ENCODE measurements at regions not wholly inside any gene's neighbourhood (a gene's known extent, or its start where the extent isn't known, plus 50 kb on each side); places are given as distances from the start of the nearest gene placed in this dataset.

DNA sequence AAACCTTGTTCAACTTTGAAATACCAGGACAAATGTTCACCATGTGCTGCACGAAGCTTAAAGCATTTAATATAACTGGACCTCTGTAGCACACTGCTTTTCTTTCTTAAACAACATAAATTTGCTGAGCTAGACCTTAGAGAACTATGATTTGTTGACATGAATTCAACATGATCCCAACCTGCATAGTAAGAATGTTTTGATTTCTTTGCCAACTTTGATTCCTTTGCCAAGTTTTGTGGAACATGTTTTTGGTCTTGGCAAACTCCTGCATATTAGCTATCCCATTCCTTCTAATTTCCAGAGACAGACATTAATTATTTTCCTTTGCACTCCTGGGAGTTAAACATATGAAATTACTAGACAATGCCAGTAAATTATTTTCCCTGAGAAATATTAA lies 197.2 kb upstream of the RBMS3 start:
- ChIA-PET POLR2A (no interaction called here), CTCF (no interaction called here)

- CTCF ChIA-PET, result no interaction called here
- POLR2A ChIA-PET, result no interaction called here
These were observed 192.3 kb upstream of the RBMS3 start for GRCh38 chr3:29088579-29088978.

DNA sequence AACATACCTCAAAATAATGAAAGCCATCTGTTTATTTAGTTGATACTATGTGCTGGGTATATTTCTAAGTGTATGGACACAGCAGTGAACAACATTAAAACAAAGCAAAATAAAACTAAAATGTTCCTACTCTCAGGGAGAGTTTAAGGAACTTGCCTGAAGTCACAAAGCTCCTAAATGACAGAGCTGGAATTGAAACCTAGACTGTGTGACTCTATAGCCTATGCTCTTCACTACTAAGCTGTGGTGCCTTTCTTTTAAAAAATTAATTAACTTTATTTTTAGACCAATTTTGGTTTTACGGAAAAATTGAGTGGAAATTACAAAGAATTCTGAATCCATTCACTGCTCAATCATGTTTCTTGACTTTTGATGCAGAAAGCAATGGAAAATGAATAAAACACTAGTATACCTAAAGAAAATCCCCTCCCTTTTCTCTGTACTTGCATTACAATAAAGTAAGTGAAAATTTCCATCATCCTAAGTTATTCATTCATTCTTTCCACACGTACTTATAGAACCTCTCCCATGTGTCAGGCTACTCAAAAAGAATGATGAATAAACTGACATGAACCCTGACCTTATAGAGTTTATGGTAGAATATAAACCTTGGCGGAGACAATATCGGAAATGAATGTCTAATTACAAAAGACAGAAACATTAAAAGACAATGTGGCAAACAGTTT lies 189.8 kb upstream of the RBMS3 start:
- POLR2A ChIA-PET, result no interaction called here
- CTCF ChIA-PET, result no interaction called here

DNA sequence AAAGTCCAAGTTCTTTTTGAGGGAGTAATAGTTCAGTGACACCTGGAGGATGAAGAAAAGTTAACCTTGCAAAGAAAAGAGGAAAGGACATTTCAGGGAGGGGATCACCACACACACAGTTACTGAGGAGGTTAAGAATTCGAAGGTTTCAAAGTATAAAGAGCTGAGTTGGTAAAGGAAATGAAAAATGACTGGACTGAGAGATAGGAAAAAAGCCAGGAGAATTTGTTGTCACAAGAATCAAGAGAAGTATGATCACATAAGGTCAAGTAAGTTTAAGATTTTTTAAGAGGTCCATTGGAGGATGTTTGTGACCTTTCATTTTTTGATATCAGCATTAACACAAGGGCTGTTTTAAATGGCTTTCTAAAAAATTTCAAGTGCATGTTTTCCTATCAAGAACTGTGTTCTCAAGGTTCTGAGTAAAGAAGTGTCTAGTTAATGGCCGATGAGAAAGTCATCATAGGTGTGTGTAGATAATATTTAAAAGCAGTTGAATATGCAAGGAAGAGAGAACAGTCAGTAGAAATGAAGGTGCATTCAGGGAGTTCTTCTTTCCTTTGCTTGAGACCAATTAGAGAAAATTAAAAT lies 189.2 kb upstream of the RBMS3 start:
- CTCF ChIA-PET, result no interaction called here
- POLR2A ChIA-PET, result no interaction called here

GRCh38 chr3:29092348-29092747 lies 188.5 kb upstream of the RBMS3 start:
- POLR2A ChIA-PET, result no interaction called here
- CTCF ChIA-PET, result no interaction called here

GRCh38 chr3:29099296-29099695 lies 181.6 kb upstream of the RBMS3 start:
- CTCF ChIA-PET, result no interaction called here
- POLR2A ChIA-PET, result no interaction called here

DNA sequence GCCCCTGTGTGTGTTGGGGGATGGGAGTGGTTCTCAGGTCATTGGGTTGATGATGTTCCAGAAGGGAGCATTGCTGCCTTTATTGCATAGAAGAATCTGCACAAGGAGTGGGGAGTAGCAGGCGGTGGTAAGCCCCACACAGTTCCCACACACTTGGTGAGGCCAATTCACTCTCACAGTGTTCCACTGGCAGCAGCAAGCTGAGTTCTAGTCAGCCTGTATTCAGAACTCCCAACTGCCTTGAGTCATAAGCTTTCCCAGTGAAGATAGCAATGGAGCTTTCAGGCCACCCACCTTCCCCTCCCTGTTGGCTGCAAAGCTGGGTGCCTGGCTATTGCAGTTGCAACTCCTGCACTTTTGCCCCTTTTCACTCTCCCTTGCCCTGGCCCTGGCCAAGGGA lies 181.1 kb upstream of the RBMS3 start:
- ChIA-PET POLR2A (no interaction called here), CTCF (no interaction called here)

- ChIA-PET CTCF (no interaction called here), POLR2A (no interaction called here)
These were observed 180.6 kb upstream of the RBMS3 start for GRCh38 chr3:29100292-29100691.

DNA sequence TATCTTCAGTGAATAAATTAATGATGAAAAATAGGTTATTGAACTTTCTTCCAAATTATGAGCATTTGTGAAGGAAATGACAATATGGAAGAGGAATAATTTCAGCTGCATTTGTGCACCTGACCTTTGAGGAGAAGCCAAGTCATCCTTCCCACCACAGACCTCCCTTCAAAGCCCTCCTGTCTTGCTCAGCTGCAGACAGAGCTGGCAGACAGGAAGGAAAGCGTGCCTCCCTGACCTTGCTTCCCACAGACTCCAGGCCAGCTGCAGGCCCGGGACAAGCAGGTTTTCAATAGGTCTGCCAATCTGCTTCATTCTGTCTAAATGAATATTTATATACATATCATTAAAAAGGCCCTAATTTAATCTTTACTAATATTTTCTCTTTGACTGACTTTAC lies 152.9 kb upstream of the RBMS3 start:
- POLR2A ChIA-PET, result no interaction called here
- CTCF ChIA-PET, result no interaction called here

DNA sequence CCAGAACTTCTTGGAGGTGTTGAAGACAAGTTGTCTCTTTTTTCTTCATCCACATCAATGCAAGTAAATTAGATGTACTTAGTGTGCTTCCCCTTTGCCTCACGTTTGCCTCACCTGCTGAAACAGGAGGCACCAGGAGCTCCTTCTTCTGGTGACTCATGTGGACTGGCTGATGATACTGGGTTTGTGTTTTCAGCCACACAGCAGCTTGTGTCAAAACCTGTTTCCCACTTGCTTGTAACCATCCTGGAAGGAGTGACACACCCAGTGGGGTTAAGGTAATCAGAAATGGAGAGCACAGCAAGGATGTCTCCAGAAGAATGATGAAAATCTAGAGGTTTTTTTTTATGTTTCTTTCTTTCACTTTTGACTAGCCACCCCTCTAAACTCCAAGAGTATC lies 143.3 kb upstream of the RBMS3 start:
- ChIA-PET CTCF (no interaction called here), POLR2A (no interaction called here)

- POLR2A ChIA-PET, result no interaction called here
- CTCF ChIA-PET, result no interaction called here
These were observed 142.7 kb upstream of the RBMS3 start for GRCh38 chr3:29138171-29138570.

GRCh38 chr3:29140666-29141065 lies 140.2 kb upstream of the RBMS3 start:
- ChIA-PET CTCF (no interaction called here), POLR2A (no interaction called here)

DNA sequence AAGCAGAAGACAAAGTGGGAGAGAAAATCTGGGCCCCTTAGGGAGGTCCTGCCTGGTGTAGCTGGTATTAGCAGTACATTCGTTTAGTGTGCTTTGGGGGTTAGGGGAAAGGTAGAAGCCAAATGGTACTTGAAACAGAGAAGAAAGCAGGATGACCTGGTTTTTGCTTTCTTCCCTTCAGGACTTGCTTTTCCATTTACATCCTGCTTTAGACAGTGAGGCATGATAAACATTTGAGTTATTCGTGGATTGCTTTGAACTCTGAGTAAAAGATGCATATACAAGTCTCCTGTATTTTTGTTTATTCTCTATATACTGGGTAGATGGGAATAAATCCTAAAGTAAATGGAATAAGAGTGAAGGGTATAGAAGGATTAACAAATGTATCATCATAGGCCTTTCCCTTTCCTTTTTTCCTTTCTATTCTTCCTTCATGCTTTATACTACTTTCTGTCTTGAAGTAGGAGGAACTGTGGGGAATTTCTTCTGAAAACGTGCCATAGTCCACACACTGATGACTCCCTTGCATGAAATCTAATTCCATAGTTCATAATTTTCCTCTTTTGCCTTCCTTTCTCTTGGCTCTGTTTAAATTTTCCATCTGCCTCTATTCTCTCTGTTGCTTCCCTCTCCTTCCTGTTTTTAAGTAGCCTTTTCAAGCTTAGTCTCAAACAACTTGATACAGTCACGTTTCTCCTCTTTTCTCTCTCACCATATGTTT lies 139.5 kb upstream of the RBMS3 start:
- POLR2A ChIA-PET, result no interaction called here
- CTCF ChIA-PET, result no interaction called here

DNA sequence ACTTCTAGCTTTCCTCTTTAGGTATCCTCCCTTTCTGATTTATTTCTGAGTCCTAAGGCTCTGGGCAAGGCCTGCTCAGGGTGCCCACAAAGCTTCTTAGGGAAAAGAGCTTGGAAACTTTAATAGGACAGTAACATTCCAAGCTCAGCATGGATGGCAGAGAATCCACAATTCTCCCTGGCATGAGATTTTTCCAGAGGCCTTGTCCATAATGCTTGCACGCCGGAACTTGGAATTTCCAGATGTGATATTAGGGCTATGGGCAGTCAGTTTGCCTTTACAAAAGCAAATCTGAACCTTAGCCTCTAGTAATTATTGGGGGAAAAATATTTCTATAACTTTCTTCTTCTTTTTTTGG lies 139.0 kb upstream of the RBMS3 start:
- ChIA-PET POLR2A (no interaction called here), CTCF (no interaction called here)

- CTCF ChIA-PET, result no interaction called here
- POLR2A ChIA-PET, result no interaction called here
These were observed 137.7 kb upstream of the RBMS3 start for GRCh38 chr3:29143151-29143550.

DNA sequence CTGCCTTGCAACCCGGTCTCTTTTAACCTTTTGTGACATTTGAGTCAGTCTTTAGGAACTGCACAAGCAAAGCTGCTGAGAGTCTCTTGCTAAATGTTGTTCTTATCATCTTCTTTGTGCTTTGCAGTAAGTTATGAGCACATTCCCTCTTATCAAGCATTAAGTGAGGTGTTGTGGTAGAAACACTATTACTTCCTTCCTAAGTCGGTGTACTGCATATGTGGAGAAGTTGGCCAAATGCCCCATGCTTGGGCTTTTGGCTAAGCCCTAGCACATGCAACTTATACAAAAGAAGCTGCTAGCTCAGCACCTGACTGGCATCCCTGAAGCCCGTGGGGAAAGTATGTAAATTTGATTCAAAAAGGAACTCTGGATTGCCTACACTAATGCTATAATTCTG lies 136.5 kb upstream of the RBMS3 start:
- ChIA-PET CTCF (no interaction called here), POLR2A (no interaction called here)

DNA sequence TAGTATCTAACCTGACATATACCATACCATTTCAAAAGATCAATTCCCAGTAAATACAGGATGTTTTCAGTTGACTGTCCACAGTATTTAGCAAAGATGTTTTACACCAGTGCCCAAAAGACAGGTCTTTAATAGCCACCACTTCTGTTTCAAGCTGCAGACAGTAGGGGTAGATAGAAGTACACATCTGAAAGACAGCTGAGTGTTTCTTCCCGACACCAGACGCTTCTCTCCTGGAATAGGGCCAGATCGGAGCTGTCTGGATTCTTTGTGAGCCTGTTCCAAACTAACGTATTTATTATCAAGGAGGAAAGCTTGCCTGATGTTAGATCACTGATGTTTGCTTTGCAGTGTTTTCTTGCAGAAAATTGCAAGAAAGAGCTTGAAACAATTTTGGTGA lies 136.1 kb upstream of the RBMS3 start:
- POLR2A ChIA-PET, result no interaction called here
- CTCF ChIA-PET, result no interaction called here

- ChIA-PET CTCF (no interaction called here), POLR2A (no interaction called here)
These were observed 135.5 kb upstream of the RBMS3 start for GRCh38 chr3:29145360-29145759.

DNA sequence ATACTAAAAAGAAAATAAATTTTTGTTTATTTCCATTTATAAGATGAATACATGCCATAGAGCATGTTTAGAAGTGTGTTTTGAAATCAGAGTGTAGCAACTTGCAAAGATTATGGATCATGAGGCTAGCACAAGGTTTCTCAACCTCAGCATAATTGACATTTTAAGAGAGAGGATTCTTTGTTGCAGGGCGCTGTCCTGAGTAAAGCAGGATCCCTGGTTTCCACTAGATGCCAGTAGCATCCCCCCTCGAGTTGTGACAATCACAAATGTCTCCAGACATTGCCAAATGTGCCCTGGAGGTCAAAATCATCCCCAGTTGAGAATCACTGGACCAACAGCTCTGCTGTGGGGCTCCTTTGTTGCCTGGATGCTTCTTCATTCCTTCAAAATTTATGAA lies 128.5 kb upstream of the RBMS3 start:
- ChIA-PET CTCF (no interaction called here), POLR2A (no interaction called here)

- POLR2A ChIA-PET, result no interaction called here
- CTCF ChIA-PET, result no interaction called here
These were observed 127.1 kb upstream of the RBMS3 start for GRCh38 chr3:29153811-29154210.

GRCh38 chr3:29156086-29156715 lies 124.7 kb upstream of the RBMS3 start:
- ChIA-PET CTCF (no interaction called here), POLR2A (no interaction called here)

GRCh38 chr3:29164825-29165224 lies 116.0 kb upstream of the RBMS3 start:
- CTCF ChIA-PET, result no interaction called here
- POLR2A ChIA-PET, result no interaction called here
